ENCODE measurements at regions not wholly inside any gene's neighbourhood (a gene's known extent, or its start where the extent isn't known, plus 50 kb on each side); places are given as distances from the start of the nearest gene placed in this dataset.

- no peaks in the 10 kb centered on the region for H3K27me3 ChIP-seq
- H3K27ac ChIP-seq: no peak overlapping the region
- DNase-seq: no peak
- no peaks in the 10 kb centered on the region for H3K36me3 ChIP-seq
- H3K4me3 ChIP-seq (replicated peaks in 1 of 3): no peak overlapping the region
- no peaks in the 10 kb centered on the region for H3K9me3 ChIP-seq
- no peaks in the 10 kb centered on the region for H3K4me1 ChIP-seq
- 96 to 98% methylated on average over 6 of the region's 6 CpGs for WGBS, 2 donors
- TF ChIP-seq POLR2A (IDR thresholded peaks at IDR 0.05): no peak
- no peak for TF ChIP-seq CTCF (IDR thresholded peaks at IDR 0.05)
- intact Hi-C loops (cut with DNase I): no loop called here
Observed at GRCh38 chr12:94786906-94787305, 136.5 kb upstream of the TMCC3 start.

GRCh38 chr12:94783862-94784261 is 133.5 kb upstream of the TMCC3 start:
- Histone ChIP-seq H3K27ac (no peak overlapping the region), H3K36me3 (no peaks in the 10 kb centered on the region), H3K27me3 (no peaks in the 10 kb centered on the region), H3K4me1 (no peaks in the 10 kb centered on the region), H3K4me3 (replicated peaks in 1 of 3) (no peak overlapping the region), H3K9me3 (no peaks in the 10 kb centered on the region)
- no peak for DNase-seq
- TF ChIP-seq CTCF (IDR thresholded peaks at IDR 0.05) (no peak), POLR2A (IDR thresholded peaks at IDR 0.05) (no peak)
- intact Hi-C loops (cut with DNase I): no loop called here
- WGBS, 2 donors: 66 to 83% methylated on average over 1 of the region's 1 CpG

GRCh38 chr12:94783343-94783742 is 133.0 kb upstream of the TMCC3 start:
- H3K9me3 ChIP-seq: no peaks in the 10 kb centered on the region
- no peak overlapping the region for H3K27ac ChIP-seq
- H3K36me3 ChIP-seq: no peaks in the 10 kb centered on the region
- DNase-seq: no peak
- H3K4me1 ChIP-seq: no peaks in the 10 kb centered on the region
- 50 to 53% methylated on average over 3 of the region's 3 CpGs for WGBS, 2 donors
- no peaks in the 10 kb centered on the region for H3K27me3 ChIP-seq
- intact Hi-C loops (cut with DNase I): no loop called here
- TF ChIP-seq CTCF (IDR thresholded peaks at IDR 0.05) (no peak), POLR2A (IDR thresholded peaks at IDR 0.05) (no peak)
- H3K4me3 ChIP-seq (replicated peaks in 1 of 3): no peak overlapping the region

- no peaks in the 10 kb centered on the region for H3K4me1 ChIP-seq
- TF ChIP-seq POLR2A (IDR thresholded peaks at IDR 0.05) (no peak), CTCF (IDR thresholded peaks at IDR 0.05) (no peak)
- intact Hi-C loops (cut with DNase I): no loop called here
- no peaks in the 10 kb centered on the region for H3K27me3 ChIP-seq
- no peaks in the 10 kb centered on the region for H3K9me3 ChIP-seq
- 93 to 96% methylated on average over 2 of the region's 2 CpGs for WGBS, 2 donors
- H3K36me3 ChIP-seq: no peaks in the 10 kb centered on the region
- DNase-seq: no peak
- no peak overlapping the region for H3K4me3 ChIP-seq (replicated peaks in 1 of 3)
- H3K27ac ChIP-seq: no peak overlapping the region
Observed at GRCh38 chr12:94781835-94782234, 131.5 kb upstream of the TMCC3 start.

GRCh38 chr12:94779485-94779884 is 129.1 kb upstream of the TMCC3 start:
- no peaks in the 10 kb centered on the region for H3K27me3 ChIP-seq
- no peaks in the 10 kb centered on the region for H3K4me1 ChIP-seq
- no peaks in the 10 kb centered on the region for H3K36me3 ChIP-seq
- TF ChIP-seq CTCF (IDR thresholded peaks at IDR 0.05) (no peak), POLR2A (IDR thresholded peaks at IDR 0.05) (no peak)
- H3K27ac ChIP-seq: no peak overlapping the region
- H3K4me3 ChIP-seq (replicated peaks in 1 of 3): no peak overlapping the region
- 57 to 60% methylated on average over 6 of the region's 6 CpGs for WGBS, 2 donors
- DNase-seq: no peak
- intact Hi-C loops (cut with DNase I): no loop called here
- no peaks in the 10 kb centered on the region for H3K9me3 ChIP-seq
